ENCODE measurements at regions not wholly inside any gene's neighbourhood (a gene's known extent, or its start where the extent isn't known, plus 50 kb on each side); places are given as distances from the start of the nearest gene placed in this dataset.

GRCh38 chr1:171421413-171422020, 63.8 kb upstream of the PRRC2C start:
- no peak for DNase-seq (ENCODE audit: extremely low spot score, unreplicated experiment)
- H3K27ac Mint-ChIP-seq: no peak overlapping the region
- H3K4me1 Mint-ChIP-seq (ENCODE audit: unreplicated experiment): peaks cover 10% of the 10 kb centered on the region
- no peaks in the 10 kb centered on the region for H3K36me3 Mint-ChIP-seq
- H3K9me3 Mint-ChIP-seq: peaks cover 7% of the 10 kb centered on the region
- no peak for TF ChIP-seq CTCF (conservative IDR thresholded peaks at IDR 0.05)
- H3K4me3 Mint-ChIP-seq: no peak overlapping the region
- H3K27me3 Mint-ChIP-seq: no peaks in the 10 kb centered on the region

GRCh38 chr1:171422511-171422910, 62.8 kb upstream of the PRRC2C start:
- H3K4me3 Mint-ChIP-seq: no peak overlapping the region
- peak overlapping the region; percentile 10 for H3K27ac Mint-ChIP-seq
- peaks cover 7% of the 10 kb centered on the region for H3K9me3 Mint-ChIP-seq
- no peaks in the 10 kb centered on the region for H3K27me3 Mint-ChIP-seq
- DNase-seq (ENCODE audit: extremely low spot score, unreplicated experiment): no peak
- peaks cover 10% of the 10 kb centered on the region for H3K4me1 Mint-ChIP-seq (ENCODE audit: unreplicated experiment)
- no peak for TF ChIP-seq CTCF (conservative IDR thresholded peaks at IDR 0.05)
- H3K36me3 Mint-ChIP-seq: no peaks in the 10 kb centered on the region

GRCh38 chr1:171424494-171424893, 60.8 kb upstream of the PRRC2C start:
- peaks cover 3% of the 10 kb centered on the region for H3K9me3 Mint-ChIP-seq
- no peak overlapping the region for H3K4me3 Mint-ChIP-seq
- H3K36me3 Mint-ChIP-seq: no peaks in the 10 kb centered on the region
- no peak overlapping the region for H3K27ac Mint-ChIP-seq
- TF ChIP-seq CTCF (conservative IDR thresholded peaks at IDR 0.05): no peak
- H3K27me3 Mint-ChIP-seq: no peaks in the 10 kb centered on the region
- DNase-seq (ENCODE audit: extremely low spot score, unreplicated experiment): no peak
- H3K4me1 Mint-ChIP-seq (ENCODE audit: unreplicated experiment): peaks cover 10% of the 10 kb centered on the region

GRCh38 chr1:171426645-171427044, 58.7 kb upstream of the PRRC2C start:
- H3K36me3 Mint-ChIP-seq: no peaks in the 10 kb centered on the region
- H3K27me3 Mint-ChIP-seq: peaks cover 3% of the 10 kb centered on the region
- H3K9me3 Mint-ChIP-seq: peaks cover 3% of the 10 kb centered on the region
- no peak overlapping the region for H3K4me3 Mint-ChIP-seq
- no peak overlapping the region for H3K27ac Mint-ChIP-seq
- peaks cover 4% of the 10 kb centered on the region for H3K4me1 Mint-ChIP-seq (ENCODE audit: unreplicated experiment)
- no peak for TF ChIP-seq CTCF (conservative IDR thresholded peaks at IDR 0.05)
- DNase-seq (ENCODE audit: extremely low spot score, unreplicated experiment): no peak

GRCh38 chr1:171427852-171428471, 57.4 kb upstream of the PRRC2C start:
- TF ChIP-seq CTCF (conservative IDR thresholded peaks at IDR 0.05): no peak
- H3K4me1 Mint-ChIP-seq (ENCODE audit: unreplicated experiment): peaks cover 3% of the 10 kb centered on the region

More at GRCh38 chr1:171427852-171428471, 57.4 kb upstream of the PRRC2C start:
- no peak for DNase-seq (ENCODE audit: extremely low spot score, unreplicated experiment)
- Mint-ChIP-seq H3K27ac (no peak overlapping the region), H3K36me3 (no peaks in the 10 kb centered on the region), H3K4me3 (no peak overlapping the region), H3K27me3 (peaks cover 4% of the 10 kb centered on the region), H3K9me3 (peaks cover 3% of the 10 kb centered on the region)

All from type B pancreatic cell (in vitro differentiated cells).